Dedifferentiated amniotic fluid mesenchymal stem cell (primary cell): ENCODE measurements at regions not wholly inside any gene's neighbourhood (a gene's known extent, or its start where the extent isn't known, plus 50 kb on each side); places are given as distances from the start of the nearest gene placed in this dataset.

Experiments used
- DNase-seq: peaks from one replicate; pipeline ENCODE4 v3.0.0-alpha.2; 2016; ENCODE audit errors: extremely low spot score

GRCh38 chr6:76418560-76419223 lies 346.2 kb upstream of the IMPG1 start:
- DNase-seq, result no peak

GRCh38 chr6:76416821-76417605 lies 344.6 kb upstream of the IMPG1 start:
- DNase-seq, result no peak

- no peak for DNase-seq
Observed at GRCh38 chr6:76403064-76403463, 330.6 kb upstream of the IMPG1 start.

GRCh38 chr6:76397966-76398365 lies 325.5 kb upstream of the IMPG1 start:
- DNase-seq, result no peak

- no peak for DNase-seq
Observed at GRCh38 chr6:76382201-76382600, 309.7 kb upstream of the IMPG1 start.

GRCh38 chr6:76381612-76382011 lies 309.1 kb upstream of the IMPG1 start:
- DNase-seq, result no peak

GRCh38 chr6:76351275-76351674 lies 278.8 kb upstream of the IMPG1 start:
- DNase-seq, result no peak

- DNase-seq, result no peak
Observed at GRCh38 chr6:76347539-76347938, 275.1 kb upstream of the IMPG1 start.

GRCh38 chr6:76342611-76343160 lies 270.2 kb upstream of the IMPG1 start:
- DNase-seq, result no peak

- no peak for DNase-seq
Observed at GRCh38 chr6:76330031-76330430, 257.6 kb upstream of the IMPG1 start.

- DNase-seq, result no peak
Observed at GRCh38 chr6:76326871-76327270, 254.4 kb upstream of the IMPG1 start.
